ENCODE measurements at regions not wholly inside any gene's neighbourhood (a gene's known extent, or its start where the extent isn't known, plus 50 kb on each side); places are given as distances from the start of the nearest gene placed in this dataset.

GRCh38 chr5:23147625-23148024 lies 294.5 kb upstream of the CDH12 start:
- H4K91ac ChIP-seq (ENCODE audit: insufficient read length, low read depth, low read length): no peak overlapping the region
- no peaks in the 10 kb centered on the region for H4K20me1 ChIP-seq (ENCODE audit: control insufficient read depth, insufficient read depth, insufficient read length)
- H2BK12ac ChIP-seq (ENCODE audit: insufficient read length, low read depth, low read length): no peak overlapping the region
- H3K23ac ChIP-seq (ENCODE audit: insufficient read length, low read depth, low read length): no peak overlapping the region
- H2AFZ ChIP-seq (ENCODE audit: low read length): no peak overlapping the region
- no peak overlapping the region for H2AK5ac ChIP-seq (ENCODE audit: insufficient read length, low read length)
- H2BK15ac ChIP-seq (ENCODE audit: low read depth, low read length): no peak overlapping the region
- H4K8ac ChIP-seq (replicated peaks; ENCODE audit: insufficient read length, low read depth, low read length): no peak overlapping the region
- H2BK5ac ChIP-seq (ENCODE audit: insufficient read length, low read length): no peak overlapping the region
- DNase-seq: no peak
- H3K14ac ChIP-seq (ENCODE audit: insufficient read depth, low read length): no peak overlapping the region
- H3K18ac ChIP-seq (ENCODE audit: insufficient read length, low read depth, low read length): no peak overlapping the region
- H3K79me1 ChIP-seq (ENCODE audit: insufficient read depth, low read depth, low read length, poor library complexity, severe bottlenecking): no peaks in the 10 kb centered on the region
- H3K56ac ChIP-seq (ENCODE audit: insufficient read length, low read depth, low read length): no peak overlapping the region
- no peak overlapping the region for H3T11ph ChIP-seq (ENCODE audit: low read length)
- H2BK20ac ChIP-seq (ENCODE audit: low read depth, low read length, poor library complexity, severe bottlenecking): no peak overlapping the region
- no peaks in the 10 kb centered on the region for H3K27me3 ChIP-seq (ENCODE audit: insufficient read depth, low read length)
- no peak overlapping the region for H3K27ac ChIP-seq (ENCODE audit: insufficient read length, low read depth, low read length)
- H3K23me2 ChIP-seq (ENCODE audit: insufficient read length, low read depth, low read length, poor library complexity, severe bottlenecking): no peaks in the 10 kb centered on the region
- H3K79me2 ChIP-seq (ENCODE audit: insufficient read depth, low read length): no peaks in the 10 kb centered on the region
- H3K27ac Mint-ChIP-seq: no peak overlapping the region
- 0 out of 4 replicates have a peak, but pooled peaks cover 0 to 5% of the 10 kb centered on the region in 2 experiments for H3K4me1 Mint-ChIP-seq
- H3K9me3 ChIP-seq (ENCODE audit: control insufficient read depth, low read depth, low read length): no peaks in the 10 kb centered on the region
- H3K36me3 Mint-ChIP-seq (ENCODE audit: insufficient read depth in 1 of 3, low read depth in 3 of 3): peaks cover 0 to 16% (median 5%) of the 10 kb centered on the region in 3 experiments; a peak in 3 of 7 replicates
- WGBS (ENCODE audit: extremely low coverage, insufficient read length, low lambda C conversion rate): no CpG with 5 or more reads among the region's 5 CpGs
- H3K9me3 Mint-ChIP-seq: peaks cover 22% of the 10 kb centered on the region in 2 experiments
- no peak overlapping the region for H3K4me2 ChIP-seq (ENCODE audit: insufficient read depth, insufficient read length, low read length)
- H3K9ac ChIP-seq (ENCODE audit: extremely low read depth, insufficient read length, low read length): no peak overlapping the region
- no peak overlapping the region for H2BK120ac ChIP-seq (ENCODE audit: low read depth, low read length, poor library complexity, severe bottlenecking)
- no peak for TF ChIP-seq CTCF (conservative IDR thresholded peaks at IDR 0.05)
- H3K27me3 Mint-ChIP-seq (ENCODE audit: low read depth): no peaks in the 10 kb centered on the region
- no peak overlapping the region for H4K5ac ChIP-seq (ENCODE audit: insufficient read length, low read depth, low read length)
- H3K4me1 ChIP-seq (ENCODE audit: insufficient read depth, low read length): no peaks in the 10 kb centered on the region
- H3K4me3 Mint-ChIP-seq: no peak overlapping the region
- H3K4ac ChIP-seq (ENCODE audit: low read depth, low read length): no peak overlapping the region

Data from H9 (cell line).